Mesenchymal stem cell (in vitro differentiated cells and primary cell): ENCODE measurements at regions not wholly inside any gene's neighbourhood (a gene's known extent, or its start where the extent isn't known, plus 50 kb on each side); places are given as distances from the start of the nearest gene placed in this dataset.

Experiments used
- DNase-seq: peaks from one replicate; pipeline ENCODE4 v3.0.0-alpha.2; 2013
- H2AFZ ChIP-seq: one replicate; pipeline ENCODE4 v1.6.1; 2013; ENCODE audit warnings: low read depth, mild to moderate bottlenecking, control low read depth, inconsistent platforms, low read length, moderate library complexity
- H2AK5ac ChIP-seq: 2 replicates; pipeline ENCODE4 v1.6.1; 2013; ENCODE audit warnings: low read length, moderate library complexity, mild to moderate bottlenecking, inconsistent platforms; ENCODE audit not compliant: severe bottlenecking
- H2BK120ac ChIP-seq: one replicate; pipeline ENCODE4 v1.6.1; 2013; ENCODE audit warnings: low read depth, mild to moderate bottlenecking, inconsistent platforms, low read length, moderate library complexity
- H2BK12ac ChIP-seq, 2 experiments: one replicate each; pipeline ENCODE4 v1.6.1; 2013; ENCODE audit warnings: inconsistent platforms in 2 of 2, low read length in 2 of 2, mild to moderate bottlenecking in 2 of 2, moderate library complexity in 2 of 2, control low read depth in 1 of 2
- H2BK15ac ChIP-seq: one replicate; pipeline ENCODE4 v1.6.1; 2013; ENCODE audit warnings: mild to moderate bottlenecking, low read depth, inconsistent platforms; ENCODE audit not compliant: poor library complexity, severe bottlenecking
- H2BK5ac ChIP-seq: 2 replicates; pipeline ENCODE4 v1.6.1; 2013; ENCODE audit warnings: low read depth, mild to moderate bottlenecking, low read length, control low read depth, inconsistent platforms; ENCODE audit not compliant: poor library complexity, severe bottlenecking
- H3K14ac ChIP-seq, 2 experiments: one replicate each; pipeline ENCODE4 v1.6.1; 2013; ENCODE audit warnings: inconsistent platforms in 2 of 2, low read length in 2 of 2, control low read depth in 1 of 2, mild to moderate bottlenecking in 1 of 2, moderate library complexity in 1 of 2
- H3K18ac ChIP-seq, 2 experiments: one replicate each; pipeline ENCODE4 v1.6.1; 2013; ENCODE audit warnings: inconsistent platforms in 2 of 2, low read length in 2 of 2, control low read depth in 1 of 2, low read depth in 1 of 2, mild to moderate bottlenecking in 1 of 2
- H3K23ac ChIP-seq, 2 experiments: one replicate each; pipeline ENCODE4 v1.6.1; 2013; ENCODE audit warnings: inconsistent platforms in 2 of 2, low read length in 2 of 2, mild to moderate bottlenecking in 2 of 2, moderate library complexity in 2 of 2, control low read depth in 1 of 2
- H3K27ac ChIP-seq: 2 replicates; pipeline ENCODE4 v1.5.1; 2013; ENCODE audit warnings: mild to moderate bottlenecking, moderate library complexity, low read length, control low read depth, inconsistent platforms; ENCODE audit not compliant: poor library complexity, severe bottlenecking
- H3K27me3 ChIP-seq, 2 experiments: 2 replicates each; pipeline versions ENCODE4 v1.6.1 to v1.7.0; 2013; ENCODE audit warnings: low read length in 2 of 2, mild to moderate bottlenecking in 2 of 2, moderate library complexity in 2 of 2, control low read depth in 1 of 2, inconsistent platforms in 1 of 2; ENCODE audit not compliant: control insufficient read depth in 1 of 2, insufficient read depth in 1 of 2
- H3K36me3 ChIP-seq, 2 experiments: 2 replicates each; pipeline versions ENCODE4 v1.6.1 to v1.7.0; 2013; ENCODE audit warnings: low read length in 2 of 2, control low read depth in 1 of 2, inconsistent platforms in 1 of 2, low read depth in 1 of 2, mild to moderate bottlenecking in 1 of 2; ENCODE audit not compliant: insufficient read depth in 2 of 2, control insufficient read depth in 1 of 2
- H3K4ac ChIP-seq, 2 experiments: one replicate each; pipeline ENCODE4 v1.6.1; 2013; ENCODE audit warnings: inconsistent platforms in 2 of 2, low read length in 2 of 2, mild to moderate bottlenecking in 2 of 2, moderate library complexity in 2 of 2, control low read depth in 1 of 2, low read depth in 1 of 2
- H3K4me1 ChIP-seq: 2 replicates; pipeline ENCODE4 v1.6.1; 2013; ENCODE audit warnings: low read depth, low read length, control low read depth; ENCODE audit not compliant: control insufficient read depth, insufficient read depth
- H3K4me2 ChIP-seq: 2 replicates; pipeline ENCODE4 v1.6.1; 2013; ENCODE audit warnings: low read length, mild to moderate bottlenecking, inconsistent platforms; ENCODE audit not compliant: poor library complexity, severe bottlenecking
- H3K4me3 ChIP-seq, 2 experiments: 2 replicates each; pipeline versions ENCODE4 v1.5.1 to v1.7.0; 2013; ENCODE audit warnings: low read length in 2 of 2, mild to moderate bottlenecking in 2 of 2, control low read depth in 1 of 2, low read depth in 1 of 2; ENCODE audit not compliant: insufficient read depth in 1 of 2
- H3K79me1 ChIP-seq: replicated peaks from 2 replicates; pipeline ENCODE4 v1.6.1; 2013; ENCODE audit warnings: mild to moderate bottlenecking, control low read depth, low read length, inconsistent platforms; ENCODE audit not compliant: poor library complexity, severe bottlenecking
- H3K9ac ChIP-seq: 2 replicates; pipeline ENCODE4 v1.7.0; 2013; ENCODE audit warnings: mild to moderate bottlenecking, low read length, moderate library complexity
- H3K9me3 ChIP-seq: 2 replicates; pipeline ENCODE4 v1.7.0; 2013; ENCODE audit warnings: mild to moderate bottlenecking, low read length; ENCODE audit not compliant: control insufficient read depth
- H4K8ac ChIP-seq: one replicate; pipeline ENCODE4 v1.6.1; 2013; ENCODE audit warnings: inconsistent platforms, mild to moderate bottlenecking, low read length, moderate library complexity
- H4K91ac ChIP-seq: one replicate; pipeline ENCODE4 v1.6.1; 2013; ENCODE audit warnings: mild to moderate bottlenecking, low read length, inconsistent platforms
- WGBS: methylation state at CpG from one replicate; pipeline ENCODE4 v1.1.7; 2013; ENCODE audit warnings: mixed read lengths; 5-methylcytosine and 5-hydroxymethylcytosine counted together

DNA sequence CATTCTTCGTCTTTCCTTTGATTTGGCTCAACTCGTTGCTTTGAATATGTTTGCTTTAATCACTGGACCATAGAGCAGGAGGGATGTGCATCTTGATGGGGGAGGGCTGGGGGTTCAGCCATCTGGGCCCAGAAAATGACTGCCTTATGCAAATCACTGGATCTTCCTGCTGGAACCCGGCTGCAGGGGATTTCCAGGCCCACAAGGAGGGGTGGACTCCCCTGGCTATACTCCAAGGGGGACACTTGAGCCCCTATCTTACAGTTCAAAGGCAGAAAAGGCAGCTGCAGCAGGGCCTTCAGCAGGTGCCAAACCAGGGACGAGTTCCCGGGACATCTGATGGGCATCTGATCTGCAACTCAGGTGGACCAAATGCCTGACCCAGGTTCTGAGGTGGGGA is 122.5 kb downstream of the DICER1 start:
- H3K18ac ChIP-seq: no peak overlapping the region
- DNase-seq: no peak

DNA sequence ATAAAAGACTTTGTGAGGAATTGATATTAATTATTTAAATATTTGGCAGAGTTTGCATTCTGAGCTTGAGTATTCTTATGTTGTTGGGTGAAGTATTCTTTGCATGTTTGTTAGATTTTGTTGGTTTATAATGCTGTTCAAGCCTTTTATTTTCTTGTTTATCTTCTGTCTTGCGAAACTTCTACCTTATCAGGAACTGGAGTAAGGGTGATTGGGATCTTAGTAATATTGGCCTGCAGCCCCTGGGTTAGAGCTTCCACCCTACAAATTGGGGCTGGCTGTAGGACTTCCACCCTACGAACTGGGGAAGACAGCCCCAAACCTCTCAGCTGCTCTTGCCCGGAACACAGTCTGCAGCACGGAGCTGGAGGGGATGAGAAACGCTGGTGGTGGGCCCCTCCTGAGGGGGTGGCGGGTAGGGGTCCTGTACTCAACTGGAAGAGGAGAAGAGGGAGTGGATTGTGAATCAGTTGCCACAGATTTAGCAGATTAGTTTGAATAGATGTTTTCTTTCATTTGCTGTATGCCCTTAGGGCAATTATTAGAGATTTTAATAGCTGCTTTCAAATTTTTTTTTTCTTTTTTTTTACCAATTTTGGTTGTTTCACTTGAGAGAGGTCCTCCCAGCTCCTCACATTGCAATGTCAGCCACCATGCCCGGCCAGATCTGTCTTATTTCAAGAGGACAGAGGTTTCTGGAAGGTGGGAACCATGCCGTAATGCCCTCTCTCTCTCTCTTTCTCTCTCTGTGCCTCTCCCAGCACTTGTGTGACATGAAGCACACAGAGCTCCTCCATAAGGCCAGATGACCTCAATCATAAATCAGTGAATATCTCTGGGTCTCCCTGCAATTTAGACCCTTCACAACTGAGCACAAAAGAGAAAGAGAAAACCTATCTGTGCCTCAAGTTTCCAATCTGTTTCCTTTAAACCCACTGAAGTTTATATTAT is 123.4 kb downstream of the DICER1 start:
- no peak overlapping the region for H2BK15ac ChIP-seq
- H3K36me3 ChIP-seq: no peaks in the 10 kb centered on the region
- H3K27me3 ChIP-seq: peaks cover 10 to 18% of the 10 kb centered on the region in 2 experiments
- H2BK5ac ChIP-seq: no peak overlapping the region
- H3K9me3 ChIP-seq: peaks cover 26% of the 10 kb centered on the region
- no peak overlapping the region for H4K91ac ChIP-seq
- no peak overlapping the region for H3K18ac ChIP-seq
- no peak overlapping the region for H2BK12ac ChIP-seq
- no peak for DNase-seq
- no peak overlapping the region for H4K8ac ChIP-seq
- WGBS: 67% methylated on average over 8 of the region's 8 CpGs
- H3K4ac ChIP-seq: no peak overlapping the region
- H3K4me3 ChIP-seq: no peak overlapping the region
- H3K14ac ChIP-seq: no peak overlapping the region
- no peak overlapping the region for H3K23ac ChIP-seq
- no peaks in the 10 kb centered on the region for H3K4me1 ChIP-seq
- H2AFZ ChIP-seq: no peak overlapping the region
- no peak overlapping the region for H3K4me2 ChIP-seq
- H2BK120ac ChIP-seq: no peak overlapping the region
- H2AK5ac ChIP-seq: no peak overlapping the region
- no peaks in the 10 kb centered on the region for H3K79me1 ChIP-seq
- H3K9ac ChIP-seq: no peak overlapping the region
- H3K27ac ChIP-seq: no peak overlapping the region

More for the DNA sequence above, 122.5 kb downstream of the DICER1 start:
- H2AK5ac ChIP-seq: no peak overlapping the region
- H2AFZ ChIP-seq: no peak overlapping the region
- no peak overlapping the region for H3K9ac ChIP-seq
- H3K27ac ChIP-seq: no peak overlapping the region
- H3K9me3 ChIP-seq: peaks cover 26% of the 10 kb centered on the region
- H2BK15ac ChIP-seq: no peak overlapping the region
- H3K4me3 ChIP-seq: no peak overlapping the region
- no peaks in the 10 kb centered on the region for H3K4me1 ChIP-seq
- no peak overlapping the region for H3K14ac ChIP-seq
- H3K79me1 ChIP-seq: no peaks in the 10 kb centered on the region
- no peak overlapping the region for H4K8ac ChIP-seq
- no peak overlapping the region for H3K4me2 ChIP-seq
- peaks cover 10 to 26% of the 10 kb centered on the region in 2 experiments for H3K27me3 ChIP-seq
- H3K23ac ChIP-seq: no peak overlapping the region
- 69% methylated on average over 5 of the region's 5 CpGs for WGBS
- no peak overlapping the region for H3K4ac ChIP-seq
- no peak overlapping the region for H4K91ac ChIP-seq
- no peak overlapping the region for H2BK120ac ChIP-seq
- no peak overlapping the region for H2BK12ac ChIP-seq
- no peak overlapping the region for H2BK5ac ChIP-seq
- no peaks in the 10 kb centered on the region for H3K36me3 ChIP-seq

DNA sequence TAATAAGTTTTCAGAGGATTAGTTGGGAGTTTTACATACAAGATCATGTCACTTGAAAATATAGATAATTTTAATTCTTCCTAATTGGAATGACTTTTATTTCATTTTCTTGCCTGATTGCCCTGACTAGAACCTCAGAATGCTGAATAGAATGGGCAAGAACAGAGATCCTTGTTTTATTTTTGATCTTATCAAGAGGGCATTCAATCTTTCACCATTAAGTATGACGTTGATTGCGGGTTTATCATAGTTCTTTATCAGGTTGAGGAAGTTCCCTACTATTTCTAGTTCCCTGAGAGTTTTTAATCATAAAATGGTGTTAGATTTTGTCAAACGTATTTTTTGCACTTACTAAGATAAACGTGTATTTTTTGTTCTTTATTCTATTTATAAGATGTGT is 124.3 kb downstream of the DICER1 start:
- no peak for DNase-seq
- no peak overlapping the region for H2AFZ ChIP-seq
- no CpG with 5 or more reads among the region's 4 CpGs for WGBS
- no peak overlapping the region for H3K4me3 ChIP-seq
- no peaks in the 10 kb centered on the region for H3K36me3 ChIP-seq
- H2BK120ac ChIP-seq: no peak overlapping the region
- no peak overlapping the region for H3K4ac ChIP-seq
- no peak overlapping the region for H3K9ac ChIP-seq
- H3K18ac ChIP-seq: no peak overlapping the region
- no peak overlapping the region for H2BK15ac ChIP-seq
- H3K23ac ChIP-seq: no peak overlapping the region
- H3K4me2 ChIP-seq: no peak overlapping the region
- no peak overlapping the region for H2BK12ac ChIP-seq
- no peak overlapping the region for H3K27ac ChIP-seq
- H3K27me3 ChIP-seq: peaks cover 10% of the 10 kb centered on the region in 2 experiments
- no peak overlapping the region for H4K8ac ChIP-seq
- no peaks in the 10 kb centered on the region for H3K4me1 ChIP-seq
- peaks cover 26% of the 10 kb centered on the region for H3K9me3 ChIP-seq
- no peak overlapping the region for H2BK5ac ChIP-seq
- no peak overlapping the region for H4K91ac ChIP-seq
- no peaks in the 10 kb centered on the region for H3K79me1 ChIP-seq
- no peak overlapping the region for H3K14ac ChIP-seq
- no peak overlapping the region for H2AK5ac ChIP-seq

DNA sequence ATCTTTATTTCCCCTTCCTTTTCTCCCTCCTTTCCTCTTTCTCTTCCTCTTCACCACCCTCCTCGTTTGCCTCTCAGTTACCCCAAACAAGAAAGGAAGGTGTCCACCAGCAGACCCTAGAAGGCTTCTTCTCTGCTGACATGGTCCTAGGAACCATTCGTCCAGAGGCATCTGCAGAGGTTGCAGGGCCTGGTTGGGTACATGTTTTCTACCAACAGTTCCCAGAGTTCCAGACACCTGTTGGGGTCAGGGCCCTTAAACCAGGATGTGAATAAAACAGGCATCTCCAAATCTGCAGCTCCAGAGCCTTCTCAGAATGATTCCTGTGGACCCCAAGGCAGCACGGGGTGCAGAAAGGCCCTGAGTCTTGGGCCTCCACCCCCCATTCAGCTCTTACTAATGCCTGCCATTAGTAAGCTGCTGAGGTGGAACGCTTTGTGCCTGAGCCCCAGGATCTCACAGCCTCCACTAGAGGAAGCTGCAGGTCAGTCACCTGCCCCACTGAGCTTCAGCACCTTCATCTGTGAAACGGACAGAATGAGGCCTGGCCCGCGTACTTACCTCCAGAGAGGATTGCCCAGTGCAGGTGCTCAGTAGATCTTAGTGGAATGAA is 130.4 kb downstream of the DICER1 start:
- Histone ChIP-seq H3K14ac (no peak overlapping the region), H2BK120ac (no peak overlapping the region), H2AFZ (no peak overlapping the region), H3K4ac (no peak overlapping the region), H3K36me3 (no peaks in the 10 kb centered on the region), H3K27me3 (peaks cover 3 to 17% of the 10 kb centered on the region in 2 experiments), H3K18ac (no peak overlapping the region), H2BK5ac (no peak overlapping the region), H4K91ac (no peak overlapping the region), H3K79me1 (no peaks in the 10 kb centered on the region), H3K23ac (no peak overlapping the region), H3K4me1 (no peaks in the 10 kb centered on the region), H3K9ac (no peak overlapping the region), H4K8ac (no peak overlapping the region), H2AK5ac (no peak overlapping the region), H3K27ac (no peak overlapping the region), H2BK15ac (no peak overlapping the region), H3K4me3 (no peak overlapping the region), H3K9me3 (peaks cover 11% of the 10 kb centered on the region), H3K4me2 (no peak overlapping the region), H2BK12ac (no peak overlapping the region)
- no peak for DNase-seq
- 82% methylated on average over 7 of the region's 7 CpGs for WGBS
